B cell (primary cell): ENCODE measurements at regions not wholly inside any gene's neighbourhood (a gene's known extent, or its start where the extent isn't known, plus 50 kb on each side); places are given as distances from the start of the nearest gene placed in this dataset.

ENCODE experiments used
- ATAC-seq: fragments of 200-7000 bp; cut with Tn5 transposase; one replicate; pipeline ENCODE4 v1.10.0; 2021; ENCODE audit warnings: low read depth, mild to moderate bottlenecking, moderate number of reproducible peaks, moderate library complexity
- CTCF ChIA-PET: fragments of 350-600 bp; sonication (Branson Sonifier 250); formaldehyde crosslinking; loops from one replicate; lab custom pipeline; 2021; ENCODE audit warnings: antibody characterized with exemption, inconsistent platforms; lab: Charles Lee
- POLR2A ChIA-PET: fragments of 350-600 bp; sonication (Branson Sonifier 250); formaldehyde crosslinking; loops from one replicate; lab custom pipeline; 2021; ENCODE audit warnings: antibody characterized with exemption; lab: Charles Lee
- DNase-seq: peaks from one replicate; pipeline ENCODE4 v3.0.0; 2013
- H2AFZ ChIP-seq: 2 replicates; pipeline ENCODE4 v1.6.1; 2012; ENCODE audit warnings: mild to moderate bottlenecking, low read depth, low read length; ENCODE audit not compliant: insufficient read depth, poor library complexity, severe bottlenecking
- H3K27ac ChIP-seq, 2 donors: 1 replicate in 1 of 2; 2 replicates in 1 of 2; pipeline ENCODE4 v1.5.1; 2012 to 2013; ENCODE audit warnings: low read length in 2 of 2, mild to moderate bottlenecking in 2 of 2, moderate library complexity in 1 of 2
- H3K27me3 ChIP-seq, 4 experiments: fragments of 200-600 bp in 1 of 4; sonication (generic) in 1 of 4; replicated peaks in 1 of 4; 1 replicate in 2 of 4; 2 replicates in 2 of 4; pipeline versions ENCODE4 v1.6.1 to v1.7.0; 2013 to 2016; ENCODE audit warnings: low read length in 3 of 4, mild to moderate bottlenecking in 2 of 4, mixed read lengths in 1 of 4, moderate library complexity in 1 of 4; ENCODE audit not compliant: insufficient read depth in 4 of 4, control insufficient read depth in 3 of 4; ENCODE audit errors: control extremely low read depth in 1 of 4
- H3K36me3 ChIP-seq, 2 experiments: replicated peaks in 1 of 2; 1 replicate in 1 of 2; 2 replicates in 1 of 2; pipeline versions ENCODE4 v1.6.1 to v1.7.1; 2013; ENCODE audit warnings: low read length in 1 of 2; ENCODE audit not compliant: insufficient read depth in 2 of 2, control insufficient read depth in 1 of 2; ENCODE audit errors: control extremely low read depth in 1 of 2, extremely low read depth in 1 of 2
- H3K4me1 ChIP-seq, 2 donors: fragments of 200-600 bp in 1 of 2; sonication (generic) in 1 of 2; 1 replicate in 1 of 2; 2 replicates in 1 of 2; pipeline versions ENCODE4 v1.5.1 to v1.6.1; 2013 to 2017; ENCODE audit warnings: low read length in 2 of 2; ENCODE audit not compliant: control insufficient read depth in 2 of 2, insufficient read depth in 2 of 2
- H3K4me2 ChIP-seq: replicated peaks from 2 replicates; pipeline ENCODE3; 2012; ENCODE audit warnings: mild to moderate bottlenecking, low read depth, low read length; ENCODE audit not compliant: poor library complexity, severe bottlenecking
- H3K4me3 ChIP-seq, 5 experiments: fragments of 200-600 bp in 1 of 5; sonication (generic) in 1 of 5; 1 replicate in 3 of 5; 2 replicates in 2 of 5; pipeline versions ENCODE4 v1.5.1 to v1.7.0; 2011 to 2016; ENCODE audit warnings: low read length in 4 of 5, mild to moderate bottlenecking in 4 of 5, low read depth in 2 of 5, control low read depth in 1 of 5, moderate library complexity in 1 of 5; ENCODE audit not compliant: insufficient read depth in 1 of 5; ENCODE audit errors: control extremely low read depth in 1 of 5, extremely low read depth in 1 of 5
- H3K79me2 ChIP-seq: fragments of 200-600 bp; sonication (generic); one replicate; pipeline ENCODE4 v1.6.0; 2016; ENCODE audit warnings: low read length; ENCODE audit not compliant: control insufficient read depth, insufficient read depth
- H3K9ac ChIP-seq: fragments of 200-600 bp; sonication (generic); 2 replicates; pipeline ENCODE4 v1.6.1; 2017; ENCODE audit warnings: mild to moderate bottlenecking, low read length, moderate library complexity
- H3K9me3 ChIP-seq, 3 donors: one replicate each; pipeline versions ENCODE4 v1.6.1 to v1.7.1; 2013; ENCODE audit warnings: low read length in 2 of 3; ENCODE audit not compliant: control insufficient read depth in 2 of 3, insufficient read depth in 1 of 3; ENCODE audit errors: control extremely low read depth in 1 of 3
- H4K20me1 ChIP-seq: 2 replicates; pipeline ENCODE4 v1.6.0; 2012; ENCODE audit warnings: mild to moderate bottlenecking, low read length; ENCODE audit not compliant: insufficient read depth, control insufficient read depth, poor library complexity, severe bottlenecking
- H3K27ac Mint-ChIP-seq: one replicate; pipeline ENCODE4 v1.8.0; 2021; ENCODE audit warnings: mixed read lengths
- H3K27me3 Mint-ChIP-seq: one replicate; pipeline ENCODE4 v1.8.0; 2021; ENCODE audit warnings: mixed read lengths
- H3K4me1 Mint-ChIP-seq: one replicate; pipeline ENCODE4 v1.8.0; 2021; ENCODE audit warnings: mixed read lengths
- H3K4me3 Mint-ChIP-seq: one replicate; pipeline ENCODE4 v1.8.0; 2021; ENCODE audit warnings: mixed read lengths
- H3K9me3 Mint-ChIP-seq: one replicate; pipeline ENCODE4 v1.8.0; 2022; ENCODE audit warnings: mixed read lengths; ENCODE audit not compliant: insufficient read depth
- EZH2 ChIP-seq: IDR thresholded peaks from 2 replicates; pipeline ENCODE4 v1.6.1; 2012; ENCODE audit warnings: borderline replicate concordance, low read depth, mild to moderate bottlenecking, moderate library complexity, low read length; ENCODE audit not compliant: insufficient read depth, poor library complexity, severe bottlenecking
- WGBS: methylation state at CpG from one replicate; pipeline ENCODE4 v1.1.5; 2013; ENCODE audit warnings: missing lambda C conversion rate; ENCODE audit not compliant: insufficient coverage; 5-methylcytosine and 5-hydroxymethylcytosine counted together
- intact Hi-C: fragments of 100-400 bp; cut with micrococcal nuclease; formaldehyde crosslinking; loops from one replicate; pipeline ENCODE4 v1.10.0; 2022
- TF ChIP-seq, protein P1 (sequence below): fragments of 200-600 bp; IDR thresholded peaks from one replicate; pipeline ENCODE4 v1.8.0; 2022; ENCODE audit warnings: antibody characterized with exemption, mild to moderate bottlenecking

DNA sequence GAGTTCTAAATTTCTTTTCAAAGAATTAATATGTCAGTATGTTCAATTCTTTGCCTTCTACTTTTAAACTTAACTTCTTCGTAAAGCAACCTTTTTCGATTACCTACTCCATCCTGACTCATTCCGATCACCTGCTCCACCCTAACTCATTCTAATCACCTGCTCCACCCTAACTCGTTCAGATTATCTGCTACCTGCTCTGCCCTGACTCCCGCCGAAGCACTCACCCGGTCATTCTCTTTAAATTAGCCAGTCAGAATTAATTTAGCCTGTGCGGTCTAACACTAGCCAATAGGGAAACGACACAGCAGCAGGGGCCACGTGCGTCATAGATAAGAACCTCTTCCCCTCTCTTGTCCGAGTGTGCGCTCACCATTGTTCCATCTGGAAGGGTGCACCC, 60.1 kb upstream of the SH3RF1 start:
- Mint-ChIP-seq H3K27me3 (no peaks in the 10 kb centered on the region), H3K4me3 (no peak overlapping the region), H3K9me3 (peaks cover 2% of the 10 kb centered on the region), H3K4me1 (no peaks in the 10 kb centered on the region), H3K27ac (no peak overlapping the region)
- WGBS, result 94% methylated on average over 11 of the region's 13 CpGs
- no peak overlapping the region for H3K9ac ChIP-seq
- intact Hi-C loops, result no loop called here
- CTCF ChIA-PET, result no interaction called here
- DNase-seq (no peak), ATAC-seq (no peak)
- H3K36me3 ChIP-seq, result no peaks in the 10 kb centered on the region
- no peaks in the 10 kb centered on the region for H3K27me3 ChIP-seq
- no peak for TF ChIP-seq EZH2
- TF ChIP-seq, protein P1, sequence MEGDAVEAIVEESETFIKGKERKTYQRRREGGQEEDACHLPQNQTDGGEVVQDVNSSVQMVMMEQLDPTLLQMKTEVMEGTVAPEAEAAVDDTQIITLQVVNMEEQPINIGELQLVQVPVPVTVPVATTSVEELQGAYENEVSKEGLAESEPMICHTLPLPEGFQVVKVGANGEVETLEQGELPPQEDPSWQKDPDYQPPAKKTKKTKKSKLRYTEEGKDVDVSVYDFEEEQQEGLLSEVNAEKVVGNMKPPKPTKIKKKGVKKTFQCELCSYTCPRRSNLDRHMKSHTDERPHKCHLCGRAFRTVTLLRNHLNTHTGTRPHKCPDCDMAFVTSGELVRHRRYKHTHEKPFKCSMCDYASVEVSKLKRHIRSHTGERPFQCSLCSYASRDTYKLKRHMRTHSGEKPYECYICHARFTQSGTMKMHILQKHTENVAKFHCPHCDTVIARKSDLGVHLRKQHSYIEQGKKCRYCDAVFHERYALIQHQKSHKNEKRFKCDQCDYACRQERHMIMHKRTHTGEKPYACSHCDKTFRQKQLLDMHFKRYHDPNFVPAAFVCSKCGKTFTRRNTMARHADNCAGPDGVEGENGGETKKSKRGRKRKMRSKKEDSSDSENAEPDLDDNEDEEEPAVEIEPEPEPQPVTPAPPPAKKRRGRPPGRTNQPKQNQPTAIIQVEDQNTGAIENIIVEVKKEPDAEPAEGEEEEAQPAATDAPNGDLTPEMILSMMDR, result no peak
- H2AFZ ChIP-seq, result no peak overlapping the region
- H4K20me1 ChIP-seq, result no peaks in the 10 kb centered on the region
- no peak overlapping the region for H3K4me3 ChIP-seq
- no peaks in the 10 kb centered on the region for H3K4me1 ChIP-seq
- POLR2A ChIA-PET, result no interaction called here
- no peaks in the 10 kb centered on the region for H3K9me3 ChIP-seq
- no peak overlapping the region for H3K4me2 ChIP-seq
- H3K27ac ChIP-seq, result no peak overlapping the region
- no peaks in the 10 kb centered on the region for H3K79me2 ChIP-seq

DNA sequence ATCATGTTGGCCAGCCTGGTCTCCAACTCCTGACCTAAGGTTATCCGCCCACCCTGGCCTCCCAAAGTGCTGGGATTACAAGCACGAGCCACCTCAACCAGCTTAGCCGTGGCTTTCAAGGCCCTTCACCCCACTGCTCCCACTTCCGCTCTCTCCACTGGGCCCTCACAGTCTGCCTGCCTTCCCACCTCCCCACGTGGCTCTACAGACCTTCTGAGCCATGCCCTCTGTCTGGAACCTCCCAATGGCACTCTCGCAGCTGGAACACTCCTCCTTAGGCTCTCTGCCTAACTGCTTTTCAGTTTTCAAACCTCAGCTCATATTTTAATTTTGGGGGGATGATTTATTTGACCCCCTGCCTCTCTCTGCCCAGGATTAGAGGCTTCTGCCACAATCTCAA, 59.3 kb upstream of the SH3RF1 start:
- POLR2A ChIA-PET, result no interaction called here

More for the DNA sequence above, 59.3 kb upstream of the SH3RF1 start:
- Histone ChIP-seq H3K79me2 (no peaks in the 10 kb centered on the region), H2AFZ (no peak overlapping the region), H3K9ac (no peak overlapping the region), H3K36me3 (no peaks in the 10 kb centered on the region), H3K27me3 (no peaks in the 10 kb centered on the region), H3K27ac (no peak overlapping the region), H3K9me3 (no peaks in the 10 kb centered on the region), H4K20me1 (no peaks in the 10 kb centered on the region), H3K4me3 (no peak overlapping the region), H3K4me2 (no peak overlapping the region), H3K4me1 (no peaks in the 10 kb centered on the region)
- no peaks in the 10 kb centered on the region for H3K27me3 Mint-ChIP-seq
- intact Hi-C loops, result no loop called here
- DNase-seq (no peak), ATAC-seq (no peak)
- peaks cover 2% of the 10 kb centered on the region for H3K9me3 Mint-ChIP-seq
- CTCF ChIA-PET, result interaction anchor here (0.7 kb wide), 1 partner anchor 1748 kb away, joined by 6 read pairs; no protein-coding TSS in a partner anchor
- no peak overlapping the region for H3K4me3 Mint-ChIP-seq
- TF ChIP-seq EZH2, result no peak
- TF ChIP-seq, protein P1, result no peak
- 86% methylated on average over 5 of the region's 6 CpGs for WGBS
- no peak overlapping the region for H3K27ac Mint-ChIP-seq
- H3K4me1 Mint-ChIP-seq, result no peaks in the 10 kb centered on the region
